ENCODE measurements at regions not wholly inside any gene's neighbourhood (a gene's known extent, or its start where the extent isn't known, plus 50 kb on each side); places are given as distances from the start of the nearest gene placed in this dataset.

DNA sequence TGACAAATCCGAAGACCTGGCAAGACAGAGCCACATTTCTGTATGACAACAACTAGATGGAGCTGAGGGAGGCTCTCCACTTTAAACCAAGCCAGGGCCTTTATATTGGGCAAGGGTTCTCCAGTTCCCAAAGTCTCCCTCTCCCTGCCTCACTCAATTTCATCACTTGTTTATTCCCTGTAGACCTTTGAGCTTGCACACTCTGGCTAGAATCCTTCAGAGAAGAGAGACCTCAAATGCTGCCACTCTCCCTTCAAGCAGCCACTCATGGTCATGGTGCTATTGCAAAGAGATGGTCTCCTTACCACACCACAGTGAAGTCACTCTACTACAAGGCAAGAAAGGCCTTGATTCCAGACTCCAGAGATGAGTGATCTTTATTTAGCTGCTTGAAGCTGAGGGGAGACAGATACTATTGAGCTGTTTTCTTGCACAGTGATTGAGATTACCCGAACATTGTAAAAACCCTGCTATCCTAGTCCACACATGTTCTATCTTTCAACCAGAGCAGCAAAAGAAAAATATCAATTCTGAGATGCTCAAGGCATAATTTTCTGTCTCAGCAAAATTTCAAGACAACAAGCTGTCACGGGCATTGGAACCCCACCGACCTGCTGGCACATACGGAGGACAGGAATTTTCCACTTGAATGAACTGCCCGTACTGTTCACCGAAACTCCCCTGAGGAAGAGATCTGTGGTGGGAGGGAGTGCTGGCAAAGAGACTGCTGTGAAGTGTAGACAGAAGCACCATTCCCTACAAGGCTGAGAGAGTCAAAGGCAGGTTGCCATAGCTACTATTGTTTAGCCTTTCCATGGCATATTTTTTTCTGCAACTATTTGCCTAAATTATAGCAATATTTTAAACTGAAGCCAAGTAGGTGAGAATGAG, 81.1 kb downstream of the CDO1 start:
- TF ChIP-seq, protein P1, sequence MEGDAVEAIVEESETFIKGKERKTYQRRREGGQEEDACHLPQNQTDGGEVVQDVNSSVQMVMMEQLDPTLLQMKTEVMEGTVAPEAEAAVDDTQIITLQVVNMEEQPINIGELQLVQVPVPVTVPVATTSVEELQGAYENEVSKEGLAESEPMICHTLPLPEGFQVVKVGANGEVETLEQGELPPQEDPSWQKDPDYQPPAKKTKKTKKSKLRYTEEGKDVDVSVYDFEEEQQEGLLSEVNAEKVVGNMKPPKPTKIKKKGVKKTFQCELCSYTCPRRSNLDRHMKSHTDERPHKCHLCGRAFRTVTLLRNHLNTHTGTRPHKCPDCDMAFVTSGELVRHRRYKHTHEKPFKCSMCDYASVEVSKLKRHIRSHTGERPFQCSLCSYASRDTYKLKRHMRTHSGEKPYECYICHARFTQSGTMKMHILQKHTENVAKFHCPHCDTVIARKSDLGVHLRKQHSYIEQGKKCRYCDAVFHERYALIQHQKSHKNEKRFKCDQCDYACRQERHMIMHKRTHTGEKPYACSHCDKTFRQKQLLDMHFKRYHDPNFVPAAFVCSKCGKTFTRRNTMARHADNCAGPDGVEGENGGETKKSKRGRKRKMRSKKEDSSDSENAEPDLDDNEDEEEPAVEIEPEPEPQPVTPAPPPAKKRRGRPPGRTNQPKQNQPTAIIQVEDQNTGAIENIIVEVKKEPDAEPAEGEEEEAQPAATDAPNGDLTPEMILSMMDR (conservative IDR thresholded peaks at IDR 0.05; ENCODE audit: low read length), result no peak
- no peak overlapping the region for H3K4me3 ChIP-seq (ENCODE audit: low read length)
- DNase-seq (ENCODE audit: low read depth), result no peak

DNA sequence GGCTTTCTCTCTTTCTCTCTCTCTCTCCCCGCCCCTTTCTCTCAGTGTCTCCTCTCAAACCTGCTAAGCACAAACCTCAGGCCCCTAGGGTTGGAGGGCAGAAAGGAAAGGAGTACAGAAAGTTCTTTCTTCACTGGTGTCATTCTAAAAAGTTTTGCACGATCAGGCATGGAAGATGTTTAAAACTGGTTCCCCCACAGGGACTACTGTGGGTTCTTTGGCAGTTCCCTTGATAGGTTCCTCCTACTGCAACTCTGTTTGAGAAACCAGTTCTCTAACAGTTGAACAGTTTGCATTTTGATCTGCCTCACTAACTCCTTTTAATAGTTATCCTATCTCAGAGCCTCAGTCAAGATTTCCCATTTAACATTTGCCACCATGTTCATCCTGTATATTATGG, 82.9 kb downstream of the CDO1 start:
- TF ChIP-seq, protein P1 (conservative IDR thresholded peaks at IDR 0.05; ENCODE audit: low read length), result no peak
- H3K4me3 ChIP-seq (ENCODE audit: low read length), result no peak overlapping the region
- no peak for DNase-seq (ENCODE audit: low read depth)

DNA sequence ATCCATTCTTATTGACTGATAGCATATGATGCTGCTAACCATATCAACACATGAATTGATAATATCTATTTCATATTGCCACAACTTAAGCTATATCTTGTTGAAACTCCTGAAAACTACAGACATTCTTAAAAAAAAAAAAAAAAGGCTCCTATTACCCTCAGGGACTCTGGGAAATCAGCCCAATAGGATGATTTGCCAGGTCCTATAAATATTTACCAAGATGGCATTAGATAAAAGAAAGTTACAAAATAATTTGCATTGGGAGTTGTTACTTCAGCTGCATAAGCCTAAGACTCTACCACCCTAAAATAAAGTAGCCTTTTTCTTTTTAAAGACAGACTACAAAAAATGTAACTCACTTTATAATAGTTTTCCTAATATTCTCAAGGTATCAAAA, 84.4 kb downstream of the CDO1 start:
- no peak overlapping the region for H3K4me3 ChIP-seq (ENCODE audit: low read length)
- TF ChIP-seq, protein P1 (conservative IDR thresholded peaks at IDR 0.05; ENCODE audit: low read length), result no peak
- no peak for DNase-seq (ENCODE audit: low read depth)

DNA sequence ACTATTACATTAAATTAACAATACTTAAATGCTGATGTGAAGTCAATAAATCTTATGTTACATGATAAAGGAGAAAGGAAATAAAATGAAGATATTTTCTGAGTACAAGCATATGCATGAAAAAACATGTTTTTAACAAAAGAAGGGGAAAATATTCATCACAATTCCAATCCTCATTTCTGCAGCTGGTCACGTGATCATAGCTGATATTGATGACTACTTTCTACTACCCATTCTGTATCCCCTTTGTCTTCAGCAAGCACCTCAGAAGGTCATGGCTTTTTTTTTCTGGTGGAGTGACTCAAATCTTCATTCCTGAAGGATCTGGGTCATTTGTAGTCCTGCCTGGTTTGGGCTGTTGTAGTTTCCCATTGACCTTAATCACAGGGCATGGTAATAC, 90.9 kb downstream of the CDO1 start:
- TF ChIP-seq, protein P1 (conservative IDR thresholded peaks at IDR 0.05; ENCODE audit: low read length), result no peak
- DNase-seq (ENCODE audit: low read depth), result no peak
- no peak overlapping the region for H3K4me3 ChIP-seq (ENCODE audit: low read length)

DNA sequence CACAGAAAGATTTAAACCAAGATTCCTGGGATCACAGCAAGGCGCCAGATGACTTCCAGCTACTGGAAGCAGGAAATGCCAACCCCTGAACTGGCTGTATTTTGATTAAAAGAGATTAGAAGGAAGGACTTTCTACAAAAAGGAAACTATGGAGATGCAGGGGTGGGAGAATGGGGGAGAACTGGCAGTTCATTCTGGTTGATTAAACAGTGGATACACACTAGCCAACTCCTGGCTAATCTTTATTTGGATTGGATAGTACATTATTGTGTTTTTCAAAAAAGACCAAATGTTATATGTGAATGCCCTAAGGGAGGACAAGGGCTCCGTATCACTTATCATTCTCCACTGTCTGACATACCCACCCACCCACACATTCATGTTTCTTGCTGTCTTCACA, 93.2 kb downstream of the CDO1 start:
- TF ChIP-seq, protein P1 (conservative IDR thresholded peaks at IDR 0.05; ENCODE audit: low read length), result no peak
- no peak for DNase-seq (ENCODE audit: low read depth)
- H3K4me3 ChIP-seq (ENCODE audit: low read length), result no peak overlapping the region

DNA sequence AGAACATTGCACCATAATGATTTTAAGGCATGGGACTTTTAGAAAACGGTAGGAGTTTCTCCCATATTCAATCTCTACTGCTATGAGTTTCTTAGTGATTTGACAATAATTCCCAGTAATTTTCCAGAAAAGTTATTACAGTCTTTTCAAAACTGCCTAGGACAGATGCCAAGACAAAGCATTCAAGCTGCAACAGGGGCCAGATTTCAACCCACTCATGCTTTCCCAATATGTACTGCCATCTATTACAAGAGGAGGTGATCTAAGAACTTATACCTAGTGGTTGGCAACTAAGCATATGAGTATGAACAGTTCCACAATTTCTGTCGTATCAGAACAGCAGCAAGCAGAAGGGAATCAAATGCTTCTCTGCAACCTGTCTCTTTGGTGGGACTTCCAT, 95.1 kb upstream of the TMED7 start:
- TF ChIP-seq, protein P1 (conservative IDR thresholded peaks at IDR 0.05; ENCODE audit: low read length), result no peak
- no peak for DNase-seq (ENCODE audit: low read depth)
- H3K4me3 ChIP-seq (ENCODE audit: low read length), result no peak overlapping the region

DNA sequence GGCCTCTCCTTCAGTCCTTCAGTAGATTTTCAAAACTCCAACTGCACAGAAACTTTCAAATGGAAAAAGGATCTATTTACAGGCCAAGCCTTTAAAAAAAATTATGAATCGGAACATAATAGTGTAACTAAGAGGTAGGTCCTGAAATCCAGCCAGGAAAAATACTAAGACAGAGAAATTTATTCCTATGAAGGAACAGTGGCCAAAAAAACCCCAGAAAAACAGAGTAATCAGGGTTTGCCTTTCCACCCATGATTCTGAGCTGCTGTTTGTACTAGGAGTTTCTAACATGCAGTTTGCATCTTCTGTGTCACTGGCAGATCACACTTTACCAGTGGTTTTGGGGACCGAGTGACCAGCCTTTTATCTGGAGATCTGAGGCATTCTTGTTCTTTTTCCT, 93.1 kb upstream of the TMED7 start:
- no peak for DNase-seq (ENCODE audit: low read depth)
- H3K4me3 ChIP-seq (ENCODE audit: low read length), result no peak overlapping the region
- TF ChIP-seq, protein P1 (conservative IDR thresholded peaks at IDR 0.05; ENCODE audit: low read length), result no peak

Data from AG10803 (cell line).